ENCODE measurements at regions not wholly inside any gene's neighbourhood (a gene's known extent, or its start where the extent isn't known, plus 50 kb on each side); places are given as distances from the start of the nearest gene placed in this dataset.

DNA sequence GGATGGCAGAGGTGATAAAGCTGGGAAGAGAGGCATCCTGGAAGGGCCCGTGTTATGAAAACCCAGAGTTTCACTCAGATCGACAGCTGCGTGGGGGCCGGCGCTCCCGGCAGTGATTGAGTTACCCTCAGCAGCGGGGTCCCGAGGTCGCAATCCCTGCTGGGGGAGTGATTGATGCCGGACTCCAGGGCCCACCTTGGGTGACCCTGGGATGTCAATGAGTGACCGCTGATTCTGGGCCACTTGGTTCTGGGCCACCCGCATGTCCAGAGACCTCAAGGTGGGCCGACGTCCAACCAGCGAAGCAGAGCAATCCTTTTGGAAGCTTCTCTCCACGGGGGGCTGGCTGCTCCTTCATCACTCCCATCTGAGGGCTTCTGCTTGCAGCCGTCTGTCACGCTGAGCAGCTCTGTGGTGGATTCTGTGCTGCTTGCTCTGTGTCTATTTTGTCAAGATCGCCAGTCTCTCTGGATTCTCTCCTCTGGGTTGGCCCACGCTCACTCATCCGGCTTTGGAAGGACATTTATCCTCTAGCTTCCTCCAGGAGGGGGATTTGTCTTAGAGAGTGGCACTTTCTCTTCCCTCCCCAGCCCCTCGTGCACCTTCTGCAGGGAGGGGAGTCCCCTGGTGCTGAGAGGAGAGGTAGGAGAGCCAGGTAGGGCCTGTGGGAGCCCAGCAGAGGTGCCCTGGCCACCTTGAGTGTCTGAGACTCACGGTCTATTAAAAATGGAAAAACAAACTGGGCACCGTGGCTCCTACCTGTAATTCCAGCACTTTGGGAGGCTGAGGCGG lies 110.9 kb upstream of the C1orf174 start:
- no peak for DNase-seq (ENCODE audit: low read depth)
- TF ChIP-seq, protein P1, sequence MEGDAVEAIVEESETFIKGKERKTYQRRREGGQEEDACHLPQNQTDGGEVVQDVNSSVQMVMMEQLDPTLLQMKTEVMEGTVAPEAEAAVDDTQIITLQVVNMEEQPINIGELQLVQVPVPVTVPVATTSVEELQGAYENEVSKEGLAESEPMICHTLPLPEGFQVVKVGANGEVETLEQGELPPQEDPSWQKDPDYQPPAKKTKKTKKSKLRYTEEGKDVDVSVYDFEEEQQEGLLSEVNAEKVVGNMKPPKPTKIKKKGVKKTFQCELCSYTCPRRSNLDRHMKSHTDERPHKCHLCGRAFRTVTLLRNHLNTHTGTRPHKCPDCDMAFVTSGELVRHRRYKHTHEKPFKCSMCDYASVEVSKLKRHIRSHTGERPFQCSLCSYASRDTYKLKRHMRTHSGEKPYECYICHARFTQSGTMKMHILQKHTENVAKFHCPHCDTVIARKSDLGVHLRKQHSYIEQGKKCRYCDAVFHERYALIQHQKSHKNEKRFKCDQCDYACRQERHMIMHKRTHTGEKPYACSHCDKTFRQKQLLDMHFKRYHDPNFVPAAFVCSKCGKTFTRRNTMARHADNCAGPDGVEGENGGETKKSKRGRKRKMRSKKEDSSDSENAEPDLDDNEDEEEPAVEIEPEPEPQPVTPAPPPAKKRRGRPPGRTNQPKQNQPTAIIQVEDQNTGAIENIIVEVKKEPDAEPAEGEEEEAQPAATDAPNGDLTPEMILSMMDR (IDR thresholded peaks at IDR 0.05; ENCODE audit: insufficient read depth, low read depth, low read length, missing control alignments) = no peak
- no peak overlapping the region for H3K4me3 ChIP-seq (ENCODE audit: low read length)

DNA sequence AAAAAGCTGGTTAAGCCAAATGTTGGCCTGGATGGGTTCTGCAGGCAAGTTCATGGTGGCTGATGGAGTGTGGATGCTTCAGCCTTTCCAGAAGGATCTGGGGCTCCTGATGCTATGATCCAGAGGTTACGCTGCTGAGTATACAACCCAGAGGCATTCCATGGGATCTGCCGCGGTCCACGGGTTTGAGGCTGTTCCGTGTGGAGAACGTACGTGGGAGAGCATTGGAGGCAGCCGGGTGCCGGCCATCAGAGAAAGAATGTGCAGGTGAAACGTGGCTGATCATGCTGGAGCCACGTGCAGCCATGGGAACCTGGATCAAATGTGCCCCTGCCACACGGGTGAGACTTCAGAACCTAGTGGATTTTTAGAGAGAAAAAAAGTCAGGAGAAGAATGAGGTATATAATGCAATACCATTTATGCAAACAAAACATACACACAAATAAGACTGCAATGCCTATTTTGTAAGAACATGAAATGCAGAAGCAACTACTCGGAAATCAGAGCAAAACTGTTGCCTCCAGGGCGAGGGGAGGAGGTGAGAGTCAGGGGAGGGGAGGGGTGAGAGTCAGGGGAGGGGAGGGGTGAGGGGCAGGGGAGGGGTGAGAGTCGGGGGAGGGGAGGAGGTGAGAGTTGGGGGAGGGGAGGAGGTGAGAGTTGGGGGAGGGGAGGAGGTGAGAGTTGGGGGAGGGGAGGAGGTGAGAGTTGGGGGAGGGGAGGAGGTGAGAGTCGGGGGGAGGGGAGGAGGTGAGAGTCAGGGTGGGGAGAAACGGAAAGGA lies 116.5 kb upstream of the C1orf174 start:
- DNase-seq (ENCODE audit: low read depth) = no peak
- H3K4me3 ChIP-seq (ENCODE audit: low read length) = no peak overlapping the region
- TF ChIP-seq, protein P1 (IDR thresholded peaks at IDR 0.05; ENCODE audit: insufficient read depth, low read depth, low read length, missing control alignments) = no peak

DNA sequence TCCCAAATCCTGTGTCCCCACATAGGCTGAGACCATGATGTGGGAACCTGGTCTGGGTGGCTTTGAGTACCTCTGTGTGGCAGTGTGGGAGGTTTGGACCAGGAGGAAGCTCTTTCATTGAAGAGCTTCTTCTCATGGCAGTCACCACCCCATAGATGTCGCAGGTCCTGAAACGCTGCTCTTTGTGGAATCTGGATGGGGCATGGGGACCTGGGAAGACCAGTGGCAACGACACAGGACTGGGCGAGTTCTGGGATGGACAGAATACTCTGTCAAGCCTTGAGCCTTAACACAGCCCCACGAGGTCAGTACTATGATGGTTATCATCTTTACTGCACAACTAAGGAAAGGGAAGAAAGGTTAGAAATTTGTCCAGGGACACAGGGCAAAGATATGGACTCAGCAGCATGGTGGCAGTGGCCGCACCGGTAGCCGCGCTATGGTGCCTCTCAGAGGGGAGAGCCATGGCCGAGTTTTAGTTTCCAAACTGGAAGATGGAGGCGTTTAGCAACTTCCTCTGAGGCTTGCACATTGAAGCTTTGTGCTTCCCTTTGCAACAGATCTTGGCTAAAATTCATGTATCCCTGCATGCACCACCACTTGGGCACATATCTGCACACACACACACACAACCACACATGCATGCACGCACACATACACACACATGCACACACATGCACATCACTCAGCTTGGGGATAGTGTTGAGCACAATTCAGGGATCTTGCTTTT lies 117.7 kb upstream of the C1orf174 start:
- TF ChIP-seq, protein P1 (IDR thresholded peaks at IDR 0.05; ENCODE audit: insufficient read depth, low read depth, low read length, missing control alignments) = no peak
- no peak for DNase-seq (ENCODE audit: low read depth)
- H3K4me3 ChIP-seq (ENCODE audit: low read length) = no peak overlapping the region

DNA sequence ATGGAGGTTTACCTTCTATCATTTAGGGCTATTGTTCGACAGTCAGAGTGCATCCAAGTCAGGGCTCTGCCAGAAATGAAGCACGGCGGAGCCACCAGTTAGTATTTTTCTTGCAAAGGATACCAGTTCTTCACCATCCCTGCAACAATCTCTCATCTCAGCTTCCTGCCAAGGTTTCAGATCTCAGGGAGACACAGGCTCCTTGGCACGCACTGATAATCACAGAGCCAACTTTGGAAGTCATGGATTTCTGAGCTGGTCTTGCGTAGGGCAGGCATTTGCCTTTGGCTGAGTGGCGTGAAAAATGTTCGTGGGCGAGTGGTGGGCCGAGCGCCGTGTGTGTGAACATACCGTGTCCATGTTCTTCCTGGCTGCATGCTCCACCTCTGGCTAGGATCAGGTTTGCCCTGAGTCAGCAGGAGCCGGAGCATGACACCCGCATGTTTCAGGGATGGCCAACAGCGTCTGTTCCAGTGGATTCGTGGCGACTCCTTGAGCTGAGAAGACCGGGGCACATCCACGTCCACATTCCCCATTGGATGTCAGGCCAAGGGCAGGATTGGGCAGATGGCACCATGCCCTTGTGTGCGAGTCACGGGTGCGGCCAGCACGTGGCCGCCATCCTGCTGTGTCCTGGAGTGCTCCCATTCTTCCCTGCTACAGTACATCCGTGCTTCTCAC lies 118.5 kb upstream of the C1orf174 start:
- DNase-seq (ENCODE audit: low read depth) = no peak
- TF ChIP-seq, protein P1 (IDR thresholded peaks at IDR 0.05; ENCODE audit: insufficient read depth, low read depth, low read length, missing control alignments) = no peak
- no peak overlapping the region for H3K4me3 ChIP-seq (ENCODE audit: low read length)

DNA sequence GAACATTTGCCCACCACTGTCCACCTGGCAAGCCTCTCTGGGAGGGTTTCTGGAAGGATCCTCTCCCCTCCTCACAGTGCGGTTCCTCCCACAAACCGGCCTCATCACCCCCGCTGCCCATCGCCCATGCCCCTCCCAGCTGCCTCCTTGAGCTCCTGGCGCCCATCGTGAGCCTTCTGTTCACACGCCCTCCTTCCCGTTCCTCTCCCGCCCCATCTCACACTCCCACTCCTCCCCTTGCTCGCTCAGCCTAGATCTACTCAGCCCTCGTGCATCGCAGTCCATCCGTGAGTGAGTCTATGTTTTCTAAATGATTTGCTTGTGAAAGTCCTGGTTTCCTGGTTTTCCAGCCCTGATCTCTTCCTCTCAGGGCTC lies 119.1 kb upstream of the C1orf174 start:
- no peak overlapping the region for H3K4me3 ChIP-seq (ENCODE audit: low read length)
- no peak for DNase-seq (ENCODE audit: low read depth)
- TF ChIP-seq, protein P1 (IDR thresholded peaks at IDR 0.05; ENCODE audit: insufficient read depth, low read depth, low read length, missing control alignments) = no peak

DNA sequence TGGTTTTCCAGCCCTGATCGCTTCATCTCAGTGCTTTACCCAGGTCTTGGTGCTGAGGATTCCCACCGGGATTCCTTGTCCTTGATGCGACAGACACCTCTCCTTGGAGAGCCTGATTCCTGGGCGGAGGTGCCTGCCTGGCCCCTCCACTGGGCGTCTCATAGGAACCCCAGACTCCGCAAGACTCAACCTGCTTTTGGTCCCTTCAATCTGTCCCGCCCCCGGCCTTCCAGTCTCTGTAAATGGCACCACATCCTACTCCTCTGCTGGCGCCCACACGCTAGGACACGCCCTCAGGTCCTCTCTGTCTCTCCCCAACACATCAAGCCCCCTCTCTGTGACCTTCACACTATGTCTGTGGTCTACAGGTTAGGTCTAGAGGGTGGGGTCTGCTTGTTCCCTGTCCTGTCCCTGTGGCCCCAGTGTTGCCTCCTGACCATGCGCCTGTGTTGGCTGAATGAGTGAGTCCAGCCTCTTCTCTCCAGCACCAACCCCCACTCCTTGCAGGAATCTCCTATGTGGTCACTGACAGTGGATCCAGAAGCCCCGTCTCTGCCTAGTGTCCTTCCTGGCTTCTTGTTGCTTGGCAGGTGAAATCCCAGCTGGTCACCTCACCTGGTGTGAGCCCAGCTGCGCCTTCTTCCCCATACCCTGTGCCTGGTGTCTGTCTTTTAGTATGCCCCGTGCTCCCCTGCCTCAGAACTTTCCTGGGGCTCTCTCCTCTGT lies 119.7 kb upstream of the C1orf174 start:
- no peak for DNase-seq (ENCODE audit: low read depth)
- TF ChIP-seq, protein P1 (IDR thresholded peaks at IDR 0.05; ENCODE audit: insufficient read depth, low read depth, low read length, missing control alignments) = no peak
- no peak overlapping the region for H3K4me3 ChIP-seq (ENCODE audit: low read length)

All from epithelial cell of esophagus (primary cell).